ENCODE measurements at regions not wholly inside any gene's neighbourhood (a gene's known extent, or its start where the extent isn't known, plus 50 kb on each side); places are given as distances from the start of the nearest gene placed in this dataset.

- no peak for DNase-seq (ENCODE audit: low read depth)
These were observed 344.9 kb downstream of the EFNA5 start for GRCh38 chr5:107325866-107326265.

DNA sequence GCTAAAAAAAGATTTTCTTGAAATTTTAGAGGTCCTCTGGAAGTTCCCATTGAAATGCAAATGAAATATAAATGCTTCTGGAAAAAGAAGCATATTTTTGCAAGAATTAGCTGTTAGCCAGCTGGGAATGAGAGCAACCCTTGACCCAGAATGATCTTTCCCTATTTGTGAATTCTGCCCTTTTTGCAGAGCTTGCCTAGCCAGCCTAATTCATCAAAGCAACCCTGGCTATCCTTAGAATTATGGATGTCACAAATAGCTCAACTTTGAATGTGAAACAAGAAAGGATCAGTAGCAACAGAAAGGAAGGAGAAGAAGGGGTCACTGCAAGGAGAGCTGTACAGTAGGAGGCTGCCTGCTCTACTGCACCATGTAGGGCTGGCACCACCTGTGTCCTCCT lies 345.9 kb downstream of the EFNA5 start:
- DNase-seq (ENCODE audit: low read depth), result no peak

- no peak for DNase-seq (ENCODE audit: low read depth)
These were observed 346.7 kb downstream of the EFNA5 start for GRCh38 chr5:107324071-107324470.

- no peak for DNase-seq (ENCODE audit: low read depth)
These were observed 347.2 kb downstream of the EFNA5 start for GRCh38 chr5:107323536-107323935.

DNA sequence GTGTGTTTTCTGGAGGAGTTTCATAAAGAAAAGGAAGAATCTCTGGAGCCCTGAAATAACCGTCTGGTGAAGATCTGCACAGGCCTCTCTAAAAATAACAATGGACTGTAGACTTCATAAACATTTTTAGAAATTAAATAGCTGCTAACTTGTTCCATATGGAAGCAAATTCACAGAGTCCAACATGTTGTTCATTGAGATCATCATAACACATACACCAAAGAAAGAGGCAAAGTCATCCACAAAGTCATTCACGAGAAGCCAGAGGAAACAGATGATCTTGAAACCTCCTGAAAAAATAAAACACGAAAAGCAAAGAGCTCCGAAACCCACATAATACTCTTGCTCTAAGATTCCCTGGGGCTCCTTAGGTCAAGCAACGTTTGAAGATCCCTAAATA lies 347.8 kb downstream of the EFNA5 start:
- DNase-seq (ENCODE audit: low read depth), result no peak

- no peak for DNase-seq (ENCODE audit: low read depth)
These were observed 348.8 kb downstream of the EFNA5 start for GRCh38 chr5:107321906-107322305.

- no peak for DNase-seq (ENCODE audit: low read depth)
These were observed 349.9 kb downstream of the EFNA5 start for GRCh38 chr5:107320846-107321245.

DNA sequence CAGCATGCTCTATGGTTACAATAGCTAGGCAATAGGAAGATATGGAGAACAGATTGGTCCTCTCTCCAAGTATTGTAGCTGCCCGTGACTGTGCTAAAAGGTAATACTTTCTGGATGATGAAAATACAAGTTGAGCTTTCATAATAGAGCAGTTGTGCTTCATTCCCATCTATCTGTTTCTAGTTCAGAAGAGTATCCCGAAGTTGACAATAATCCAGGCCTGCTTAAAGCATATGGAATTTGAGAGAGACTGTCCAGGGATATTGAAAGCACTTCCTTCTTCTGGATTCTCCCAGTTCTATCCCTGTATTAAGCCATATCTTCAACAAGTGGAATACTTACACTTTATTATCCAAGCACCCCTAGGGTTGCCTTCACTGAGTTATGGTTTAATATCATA lies 350.4 kb downstream of the EFNA5 start:
- no peak for DNase-seq (ENCODE audit: low read depth)

DNA sequence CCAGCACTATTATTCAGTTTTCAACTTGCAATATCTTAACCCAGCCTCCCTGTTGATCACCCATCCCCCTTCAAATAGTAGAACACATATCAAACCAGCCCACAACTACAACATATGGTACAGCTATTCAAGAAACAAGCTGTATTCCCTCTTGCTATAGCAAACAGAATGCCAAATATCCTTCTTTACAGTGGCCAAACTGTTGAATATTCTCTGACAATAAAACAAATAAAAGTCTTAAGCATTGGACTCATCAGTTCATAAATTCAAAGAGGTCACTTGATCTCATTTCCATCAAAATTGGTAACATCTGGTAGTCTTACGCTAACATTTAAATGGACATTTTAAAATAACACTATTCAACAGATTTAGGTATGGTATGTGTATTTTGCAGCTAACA lies 350.8 kb downstream of the EFNA5 start:
- no peak for DNase-seq (ENCODE audit: low read depth)

GRCh38 chr5:107314330-107314729 lies 356.4 kb downstream of the EFNA5 start:
- DNase-seq (ENCODE audit: low read depth), result no peak

DNA sequence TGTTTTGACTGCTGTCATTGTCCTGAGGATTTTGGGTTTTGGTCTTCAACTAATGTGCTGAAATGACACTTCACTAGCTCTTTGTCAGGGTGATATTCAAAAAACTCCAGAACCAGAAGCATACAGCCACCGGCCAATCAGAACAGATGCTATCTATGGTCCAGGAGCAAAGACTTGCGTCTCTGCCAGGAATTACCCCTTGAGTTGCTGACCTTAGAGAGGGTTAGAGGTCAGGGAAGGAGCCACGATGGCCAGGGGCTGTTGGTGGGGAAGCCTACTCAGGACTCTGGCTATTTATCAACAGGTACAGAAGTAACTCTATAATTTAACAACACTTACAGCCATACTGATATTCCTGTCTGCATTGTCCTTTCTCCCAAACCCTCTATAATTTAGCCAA lies 356.8 kb downstream of the EFNA5 start:
- DNase-seq (ENCODE audit: low read depth), result no peak

GRCh38 chr5:107313098-107313497 lies 357.6 kb downstream of the EFNA5 start:
- DNase-seq (ENCODE audit: low read depth), result no peak

DNA sequence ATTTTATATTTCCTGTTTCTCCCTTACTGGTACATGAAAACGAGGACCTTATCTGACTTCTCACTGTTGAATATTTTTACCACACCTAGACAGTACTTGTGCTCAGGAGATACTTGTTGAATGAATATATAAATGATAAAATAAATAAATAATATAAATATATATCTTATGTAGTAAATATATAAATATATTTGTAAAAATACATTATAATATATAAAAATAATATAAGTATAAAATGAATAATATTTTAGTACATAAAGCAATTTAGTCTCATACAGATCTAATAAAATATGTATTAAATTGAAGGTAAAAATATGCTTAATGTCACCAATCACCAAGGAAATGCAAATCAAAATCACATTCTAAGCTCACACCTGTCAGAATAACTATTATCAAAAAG lies 360.6 kb downstream of the EFNA5 start:
- no peak for DNase-seq (ENCODE audit: low read depth)

DNA sequence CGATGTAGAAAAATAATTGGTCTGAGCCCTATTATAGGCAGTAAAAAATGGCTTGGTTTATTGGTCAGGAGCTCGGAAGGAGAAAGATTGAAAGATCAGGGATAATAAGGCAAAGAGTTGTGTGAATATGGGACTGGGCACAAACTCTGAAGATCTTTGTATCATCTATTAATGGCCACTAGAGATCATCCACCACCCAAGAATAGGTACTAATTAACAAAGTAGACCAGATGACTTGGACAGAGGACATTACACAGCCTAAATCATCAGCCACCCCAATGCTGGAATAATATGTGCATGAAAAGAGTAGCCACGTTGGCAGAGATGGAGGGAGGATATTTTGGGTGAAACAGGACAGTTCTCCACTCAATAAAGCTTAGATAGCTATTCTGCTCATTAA lies 364.1 kb downstream of the EFNA5 start:
- no peak for DNase-seq (ENCODE audit: low read depth)

GRCh38 chr5:107306002-107306401 lies 364.7 kb downstream of the EFNA5 start:
- DNase-seq (ENCODE audit: low read depth), result no peak

- DNase-seq (ENCODE audit: low read depth), result no peak
These were observed 366.1 kb downstream of the EFNA5 start for GRCh38 chr5:107304684-107305083.

DNA sequence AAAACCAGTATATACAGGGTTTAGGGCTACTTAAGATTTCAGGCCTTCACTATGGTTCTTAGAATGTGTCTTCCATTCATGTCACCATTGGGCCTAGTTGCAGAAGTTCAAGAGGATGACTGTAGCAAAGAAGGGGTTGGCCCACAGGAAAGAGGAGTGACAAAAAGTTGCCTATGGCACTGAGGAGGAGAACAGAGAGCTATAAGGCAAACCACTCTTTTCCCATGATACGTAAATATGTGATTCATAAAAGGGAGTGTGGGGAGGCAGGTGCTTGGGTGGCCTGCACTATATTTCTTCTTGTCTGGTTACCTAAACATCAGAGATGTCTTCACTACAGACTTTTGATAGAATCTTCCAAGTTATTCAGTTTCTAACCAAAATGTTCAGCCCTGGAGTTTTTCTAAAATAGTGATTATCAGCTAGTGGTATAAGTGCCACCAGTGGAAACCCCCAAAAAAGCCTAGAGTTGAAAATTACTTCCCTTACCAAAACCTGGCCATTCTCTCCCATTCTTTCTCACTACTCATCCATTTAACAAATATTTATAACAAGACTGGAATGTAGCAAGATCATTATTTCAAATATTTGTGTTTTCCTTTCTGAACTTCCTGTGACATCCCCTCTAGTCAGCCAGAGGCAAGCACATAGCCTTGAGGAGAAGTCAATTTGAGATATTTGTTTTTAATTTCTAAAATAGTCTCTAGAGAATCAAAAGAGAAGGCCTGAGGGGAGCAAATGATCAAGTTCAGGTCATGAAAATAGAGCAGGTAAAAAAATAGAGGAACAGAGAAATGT lies 367.4 kb downstream of the EFNA5 start:
- no peak for DNase-seq (ENCODE audit: low read depth)

DNA sequence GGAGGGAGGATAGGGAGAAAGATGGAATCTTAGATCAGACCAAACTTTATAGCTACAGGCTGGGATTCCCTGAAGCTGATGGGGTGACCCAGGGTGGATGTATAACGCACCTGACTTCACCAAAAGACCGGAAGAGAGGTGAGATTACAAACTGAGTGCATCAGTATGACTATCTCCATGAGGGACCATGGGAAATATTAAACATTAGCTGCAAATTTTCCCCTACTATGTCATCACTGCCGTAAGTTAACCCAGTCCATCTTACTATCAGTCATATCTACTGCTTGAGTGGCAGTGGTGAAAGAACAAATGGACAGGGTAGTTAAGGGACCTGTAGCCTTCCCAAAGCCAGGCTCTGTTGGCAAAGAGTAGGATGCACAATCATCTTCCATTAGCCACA lies 368.3 kb downstream of the EFNA5 start:
- no peak for DNase-seq (ENCODE audit: low read depth)

DNA sequence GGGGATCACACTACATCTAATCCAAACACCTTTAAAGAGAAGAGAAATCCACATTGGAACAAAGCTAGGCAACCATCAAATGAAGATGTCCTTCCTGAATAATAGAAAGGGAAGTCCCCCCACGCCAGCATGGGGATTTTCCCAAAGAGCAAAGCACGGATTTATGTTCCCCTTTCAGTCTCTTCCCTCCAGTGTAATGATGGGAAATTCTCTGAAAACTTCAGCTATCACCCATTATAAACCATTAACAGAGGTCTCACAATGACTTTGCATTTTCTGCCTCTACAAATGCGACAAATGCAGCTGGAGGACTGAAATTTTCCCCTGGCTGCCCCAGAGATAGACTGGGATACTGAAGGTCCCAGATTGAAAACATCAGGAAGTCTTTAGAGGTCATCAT lies 368.7 kb downstream of the EFNA5 start:
- DNase-seq (ENCODE audit: low read depth), result no peak

DNA sequence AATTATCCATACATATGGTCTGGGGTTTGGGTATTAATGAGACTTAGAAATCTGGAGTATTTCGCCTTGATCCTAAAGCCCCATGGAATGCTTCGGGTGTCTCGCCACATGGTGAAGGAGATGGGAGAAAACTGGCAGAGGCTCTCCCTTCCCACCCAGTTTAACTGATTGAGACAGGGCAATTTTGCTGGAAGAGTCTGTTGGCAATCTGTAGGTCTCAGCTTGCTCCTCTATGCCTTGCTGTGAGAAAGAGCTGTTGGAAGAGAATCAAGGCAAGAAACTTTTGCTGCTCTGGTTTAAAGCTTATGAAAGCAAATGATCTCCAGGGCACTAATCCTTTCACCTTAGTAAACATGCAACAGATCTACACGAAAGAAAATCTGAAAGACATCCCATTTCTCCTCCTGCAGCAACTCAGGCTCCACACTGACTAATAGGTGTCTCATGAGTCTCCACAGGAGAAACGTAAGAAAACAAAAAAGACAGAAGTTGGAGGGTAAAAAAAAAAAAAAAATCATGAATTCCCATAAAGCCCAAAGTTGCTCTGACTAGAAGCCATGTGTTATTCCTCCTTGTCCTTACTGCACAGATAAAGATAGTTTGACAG lies 369.9 kb downstream of the EFNA5 start:
- DNase-seq (ENCODE audit: low read depth), result no peak

- DNase-seq (ENCODE audit: low read depth), result no peak
These were observed 374.2 kb downstream of the EFNA5 start for GRCh38 chr5:107296572-107296971.

- no peak for DNase-seq (ENCODE audit: low read depth)
These were observed 374.8 kb downstream of the EFNA5 start for GRCh38 chr5:107295914-107296313.

DNA sequence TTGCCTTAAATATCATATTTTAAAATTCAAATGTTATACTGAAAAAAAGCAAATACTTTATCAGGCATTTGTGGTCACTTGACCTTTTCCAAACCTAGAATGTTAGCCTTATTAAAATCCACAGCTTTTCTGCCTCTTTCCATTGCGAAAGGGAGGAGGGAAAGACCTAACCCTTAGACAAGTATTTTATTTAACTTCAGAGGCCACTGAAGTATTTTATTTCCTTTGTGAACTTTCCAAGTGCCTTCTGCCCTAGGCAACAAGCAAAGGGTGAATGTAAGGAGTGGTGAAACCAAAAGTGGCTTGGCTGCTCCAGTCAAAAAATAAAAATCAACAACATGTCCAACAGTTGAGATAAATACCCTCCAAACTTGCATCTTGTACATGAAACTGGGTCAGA lies 376.1 kb downstream of the EFNA5 start:
- DNase-seq (ENCODE audit: low read depth), result no peak

- no peak for DNase-seq (ENCODE audit: low read depth)
These were observed 376.6 kb downstream of the EFNA5 start for GRCh38 chr5:107294211-107294550.
